AG10803 (cell line): ENCODE measurements at regions not wholly inside any gene's neighbourhood (a gene's known extent, or its start where the extent isn't known, plus 50 kb on each side); places are given as distances from the start of the nearest gene placed in this dataset.

Experiments
- DNase-seq: peaks from one replicate; pipeline ENCODE4 v3.0.0; 2010; ENCODE audit warnings: low read depth
- H3K4me3 ChIP-seq: 2 replicates; pipeline ENCODE4 v1.5.1; 2011; ENCODE audit warnings: mild to moderate bottlenecking, low read length, control low read depth
- TF ChIP-seq, protein P1 (sequence below): conservative IDR thresholded peaks from 2 replicates; pipeline ENCODE4 v1.5.1; 2011; ENCODE audit warnings: mild to moderate bottlenecking, low read length, control low read depth, inconsistent platforms

DNA sequence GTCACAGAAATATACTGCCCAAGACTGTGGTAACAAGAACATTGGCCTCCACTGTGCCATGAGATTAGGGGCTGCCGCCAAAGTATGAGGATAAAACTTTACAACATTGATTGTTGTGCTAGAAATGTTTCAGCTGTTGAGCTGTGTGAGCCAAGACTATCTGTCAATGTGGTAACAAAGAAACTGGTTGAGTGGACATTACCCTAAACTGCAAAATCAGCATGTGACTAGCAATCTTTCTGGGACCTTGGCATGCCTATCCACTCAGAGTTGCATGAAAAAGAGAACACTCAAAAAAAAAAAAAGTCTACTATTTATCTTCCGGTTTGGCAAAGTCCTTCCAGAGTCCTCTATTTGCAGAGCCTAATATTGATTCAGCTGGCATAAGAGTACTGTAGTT is 605.6 kb upstream of the CNTNAP2 start:
- TF ChIP-seq, protein P1, sequence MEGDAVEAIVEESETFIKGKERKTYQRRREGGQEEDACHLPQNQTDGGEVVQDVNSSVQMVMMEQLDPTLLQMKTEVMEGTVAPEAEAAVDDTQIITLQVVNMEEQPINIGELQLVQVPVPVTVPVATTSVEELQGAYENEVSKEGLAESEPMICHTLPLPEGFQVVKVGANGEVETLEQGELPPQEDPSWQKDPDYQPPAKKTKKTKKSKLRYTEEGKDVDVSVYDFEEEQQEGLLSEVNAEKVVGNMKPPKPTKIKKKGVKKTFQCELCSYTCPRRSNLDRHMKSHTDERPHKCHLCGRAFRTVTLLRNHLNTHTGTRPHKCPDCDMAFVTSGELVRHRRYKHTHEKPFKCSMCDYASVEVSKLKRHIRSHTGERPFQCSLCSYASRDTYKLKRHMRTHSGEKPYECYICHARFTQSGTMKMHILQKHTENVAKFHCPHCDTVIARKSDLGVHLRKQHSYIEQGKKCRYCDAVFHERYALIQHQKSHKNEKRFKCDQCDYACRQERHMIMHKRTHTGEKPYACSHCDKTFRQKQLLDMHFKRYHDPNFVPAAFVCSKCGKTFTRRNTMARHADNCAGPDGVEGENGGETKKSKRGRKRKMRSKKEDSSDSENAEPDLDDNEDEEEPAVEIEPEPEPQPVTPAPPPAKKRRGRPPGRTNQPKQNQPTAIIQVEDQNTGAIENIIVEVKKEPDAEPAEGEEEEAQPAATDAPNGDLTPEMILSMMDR, result no peak
- DNase-seq, result no peak
- no peak overlapping the region for H3K4me3 ChIP-seq

DNA sequence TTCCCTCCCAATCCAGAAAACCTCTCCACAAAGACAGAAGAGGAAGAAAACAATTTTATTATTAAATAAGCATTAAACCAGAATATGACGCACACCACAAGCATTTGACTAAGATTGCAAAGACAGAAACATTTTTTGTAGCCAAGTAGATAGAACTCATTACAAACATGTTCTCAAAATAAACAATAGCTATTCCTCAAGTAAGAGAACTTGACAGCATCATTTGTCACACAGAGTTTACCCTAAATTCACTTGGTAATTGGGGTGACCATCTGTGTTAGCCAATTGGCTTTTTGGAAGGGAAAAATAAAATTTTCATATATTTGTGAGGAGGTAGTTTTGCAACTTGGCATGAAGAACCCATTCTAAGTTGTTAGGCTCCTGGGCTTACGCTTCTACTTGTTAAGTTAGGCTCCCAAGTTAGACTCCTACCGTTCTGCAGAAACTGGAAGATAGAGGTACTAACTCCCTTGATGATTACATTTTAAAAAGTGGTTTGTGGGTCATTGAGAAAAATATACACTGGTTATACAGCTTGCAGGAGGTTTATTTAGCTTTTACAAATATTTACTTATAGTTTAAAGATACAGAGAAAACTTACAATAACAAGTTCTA is 618.6 kb upstream of the CNTNAP2 start:
- TF ChIP-seq, protein P1, result no peak
- H3K4me3 ChIP-seq, result no peak overlapping the region
- DNase-seq, result no peak

GRCh38 chr7:145490356-145490755 is 626.2 kb upstream of the CNTNAP2 start:
- TF ChIP-seq, protein P1, result no peak
- DNase-seq, result no peak
- no peak overlapping the region for H3K4me3 ChIP-seq

DNA sequence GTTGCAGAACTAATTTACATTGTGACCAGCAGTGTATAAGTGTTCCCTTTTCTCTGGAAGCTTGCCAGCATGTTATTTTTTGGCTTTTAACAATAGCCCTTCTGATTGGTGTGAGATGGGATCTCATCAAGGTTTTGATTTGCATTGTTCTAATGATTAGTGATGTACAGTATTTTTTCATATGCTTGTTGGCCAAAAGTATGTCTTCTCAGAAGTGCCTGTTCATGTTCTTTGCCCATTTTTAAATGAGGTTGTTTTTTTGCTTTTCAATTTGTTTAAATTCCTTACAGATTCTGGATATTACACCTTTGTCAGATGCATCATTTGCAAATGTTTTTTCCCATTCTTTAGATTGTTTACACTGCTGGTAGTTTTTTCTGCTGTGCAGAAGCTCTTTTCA is 627.0 kb upstream of the CNTNAP2 start:
- no peak overlapping the region for H3K4me3 ChIP-seq
- TF ChIP-seq, protein P1, result no peak
- no peak for DNase-seq

- TF ChIP-seq, protein P1, result no peak
- no peak overlapping the region for H3K4me3 ChIP-seq
- DNase-seq, result no peak
Observed at GRCh38 chr7:145488816-145489215, 627.8 kb upstream of the CNTNAP2 start.

DNA sequence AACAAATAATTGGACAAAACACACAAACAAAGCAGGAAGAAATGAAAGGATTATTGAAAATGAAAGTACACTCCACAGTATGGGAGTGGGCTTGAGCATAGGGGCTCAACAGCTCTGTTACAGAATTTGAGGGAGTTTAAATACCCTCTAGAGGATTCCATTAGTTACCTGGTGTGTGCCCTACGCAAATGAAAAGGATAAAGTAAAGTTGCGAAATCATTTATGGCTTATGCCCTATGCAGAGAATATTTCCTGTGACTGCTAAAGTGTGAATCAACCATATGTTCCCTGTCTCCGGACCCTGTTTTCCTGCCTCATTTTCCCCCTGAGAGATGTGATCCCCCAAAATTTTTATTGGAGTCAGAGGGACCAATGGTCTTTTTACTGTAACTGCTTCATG is 634.6 kb upstream of the CNTNAP2 start:
- no peak for DNase-seq
- H3K4me3 ChIP-seq, result no peak overlapping the region
- TF ChIP-seq, protein P1, result no peak

DNA sequence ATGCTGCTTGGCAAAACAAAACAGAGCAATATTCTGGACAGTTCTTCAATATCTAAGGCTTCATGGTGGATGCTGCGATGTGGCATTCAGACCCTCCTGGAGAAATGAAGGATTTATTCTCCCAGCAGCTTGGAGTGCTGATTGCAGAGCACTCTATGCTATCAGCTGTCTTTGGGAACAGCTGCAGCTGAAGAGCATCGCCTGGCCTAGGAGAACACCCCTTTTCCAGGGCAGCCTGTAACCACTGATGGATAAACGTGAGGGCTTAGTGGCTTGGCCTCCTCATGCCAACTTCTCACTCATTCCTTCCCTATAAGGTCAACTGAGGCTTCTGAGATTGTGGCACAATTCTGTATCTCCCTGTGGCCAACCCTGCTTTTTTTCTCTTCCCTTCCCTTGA is 638.1 kb upstream of the CNTNAP2 start:
- TF ChIP-seq, protein P1, result no peak
- no peak for DNase-seq
- H3K4me3 ChIP-seq, result no peak overlapping the region
